Osteoblast (primary cell): ENCODE measurements at regions not wholly inside any gene's neighbourhood (a gene's known extent, or its start where the extent isn't known, plus 50 kb on each side); places are given as distances from the start of the nearest gene placed in this dataset.
"Not testable (repeated sequence)": the region's sequence is repeated elsewhere in the genome, so short reads cannot be mapped to it uniquely, and the experiment has no call there.

Source experiments
- DNase-seq: peaks from one replicate; pipeline ENCODE4 v3.0.0; 2011; ENCODE audit warnings: low spot score, mixed read lengths; ENCODE audit not compliant: insufficient read length; ENCODE audit errors: missing footprints
- H2AFZ ChIP-seq: 2 replicates; pipeline ENCODE4 v1.6.0; 2011; ENCODE audit warnings: mild to moderate bottlenecking, low read length
- H3K27ac ChIP-seq: 2 replicates; pipeline ENCODE4 v1.5.1; 2011; ENCODE audit warnings: mild to moderate bottlenecking, low read depth, low read length, moderate library complexity
- H3K27me3 ChIP-seq: 2 replicates; pipeline ENCODE4 v1.6.0; 2012; ENCODE audit warnings: mild to moderate bottlenecking, control low read depth, inconsistent platforms, low read length, moderate library complexity; ENCODE audit not compliant: insufficient read depth
- H3K36me3 ChIP-seq: 2 replicates; pipeline ENCODE4 v1.5.1; 2011; ENCODE audit warnings: mild to moderate bottlenecking, low read length, control low read depth, moderate library complexity; ENCODE audit not compliant: insufficient read depth
- H3K4me1 ChIP-seq: 2 replicates; pipeline ENCODE4 v1.5.1; 2011; ENCODE audit warnings: mild to moderate bottlenecking, low read length, control low read depth, moderate library complexity; ENCODE audit not compliant: insufficient read depth
- H3K4me2 ChIP-seq: 2 replicates; pipeline ENCODE4 v1.6.0; 2011; ENCODE audit warnings: mild to moderate bottlenecking, low read length; ENCODE audit not compliant: insufficient read depth
- H3K4me3 ChIP-seq: fragments of 200-600 bp; sonication (generic); 3 replicates; pipeline ENCODE4 v1.5.1; 2012; ENCODE audit warnings: mild to moderate bottlenecking, low read length, inconsistent platforms; ENCODE audit not compliant: insufficient read depth
- H3K79me2 ChIP-seq: 2 replicates; pipeline ENCODE4 v1.6.0; 2012; ENCODE audit warnings: mild to moderate bottlenecking, low read length, control low read depth, inconsistent platforms; ENCODE audit not compliant: insufficient read depth
- H3K9me3 ChIP-seq: 2 replicates; pipeline ENCODE4 v1.5.1; 2011; ENCODE audit warnings: low read depth, low read length, control low read depth
- H4K20me1 ChIP-seq: 2 replicates; pipeline ENCODE4 v1.6.0; 2012; ENCODE audit warnings: mild to moderate bottlenecking, low read length, control low read depth; ENCODE audit not compliant: insufficient read depth
- TF ChIP-seq, protein P1 (sequence below): IDR thresholded peaks from 2 replicates; pipeline ENCODE4 v1.5.1; 2011; ENCODE audit warnings: mild to moderate bottlenecking, low read depth, low read length, moderate library complexity; ENCODE audit errors: extremely low read depth

DNA sequence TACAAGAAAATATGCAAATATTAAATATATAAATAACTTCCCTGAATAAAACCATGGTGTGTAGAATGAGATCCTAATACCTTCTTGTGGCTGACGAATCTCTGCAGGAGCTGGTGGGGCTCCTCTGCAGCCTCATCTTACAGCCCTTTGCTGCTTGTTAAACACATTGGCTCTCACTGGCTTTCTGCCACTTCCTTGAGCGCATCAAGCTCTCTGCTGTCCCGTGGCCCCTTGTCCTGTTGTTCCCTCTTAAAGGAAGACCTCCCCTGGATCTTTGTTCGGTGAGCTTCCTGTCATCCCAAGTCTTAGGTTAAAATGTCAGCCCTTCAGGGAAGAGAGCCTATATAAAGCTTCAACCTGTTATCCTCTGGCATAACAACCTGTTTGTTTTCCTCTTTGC, 519.6 kb downstream of the DOK5 start:
- H3K4me2 ChIP-seq, result no peak overlapping the region
- no peak overlapping the region for H3K27ac ChIP-seq
- H3K9me3 ChIP-seq, result no peaks in the 10 kb centered on the region
- TF ChIP-seq, protein P1, sequence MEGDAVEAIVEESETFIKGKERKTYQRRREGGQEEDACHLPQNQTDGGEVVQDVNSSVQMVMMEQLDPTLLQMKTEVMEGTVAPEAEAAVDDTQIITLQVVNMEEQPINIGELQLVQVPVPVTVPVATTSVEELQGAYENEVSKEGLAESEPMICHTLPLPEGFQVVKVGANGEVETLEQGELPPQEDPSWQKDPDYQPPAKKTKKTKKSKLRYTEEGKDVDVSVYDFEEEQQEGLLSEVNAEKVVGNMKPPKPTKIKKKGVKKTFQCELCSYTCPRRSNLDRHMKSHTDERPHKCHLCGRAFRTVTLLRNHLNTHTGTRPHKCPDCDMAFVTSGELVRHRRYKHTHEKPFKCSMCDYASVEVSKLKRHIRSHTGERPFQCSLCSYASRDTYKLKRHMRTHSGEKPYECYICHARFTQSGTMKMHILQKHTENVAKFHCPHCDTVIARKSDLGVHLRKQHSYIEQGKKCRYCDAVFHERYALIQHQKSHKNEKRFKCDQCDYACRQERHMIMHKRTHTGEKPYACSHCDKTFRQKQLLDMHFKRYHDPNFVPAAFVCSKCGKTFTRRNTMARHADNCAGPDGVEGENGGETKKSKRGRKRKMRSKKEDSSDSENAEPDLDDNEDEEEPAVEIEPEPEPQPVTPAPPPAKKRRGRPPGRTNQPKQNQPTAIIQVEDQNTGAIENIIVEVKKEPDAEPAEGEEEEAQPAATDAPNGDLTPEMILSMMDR, result no peak
- no peak for DNase-seq
- no peaks in the 10 kb centered on the region for H3K27me3 ChIP-seq
- H2AFZ ChIP-seq, result no peak overlapping the region
- H3K79me2 ChIP-seq, result no peaks in the 10 kb centered on the region
- H3K4me3 ChIP-seq, result no peak overlapping the region
- no peaks in the 10 kb centered on the region for H3K36me3 ChIP-seq
- H4K20me1 ChIP-seq, result no peaks in the 10 kb centered on the region
- H3K4me1 ChIP-seq, result no peaks in the 10 kb centered on the region

DNA sequence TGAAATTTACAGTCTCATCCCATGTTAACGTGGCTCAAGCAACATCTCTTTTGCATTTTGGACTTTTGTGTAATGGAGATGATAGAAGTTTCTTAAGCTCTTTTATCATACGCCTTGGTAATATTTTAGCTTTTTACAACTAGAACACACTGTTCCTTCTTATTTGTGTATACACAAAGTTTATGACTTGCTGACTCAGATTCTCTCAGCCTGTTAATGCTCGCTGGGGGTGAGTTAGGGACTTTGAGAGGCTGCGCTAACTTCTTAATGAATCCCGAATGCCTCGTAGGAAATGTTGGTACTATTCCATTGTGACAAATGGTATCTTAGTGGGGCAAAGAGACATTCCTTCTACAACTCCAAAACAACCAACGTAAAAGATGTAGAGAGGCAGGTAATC, 509.7 kb downstream of the DOK5 start:
- H3K27me3 ChIP-seq, result no peaks in the 10 kb centered on the region
- no peaks in the 10 kb centered on the region for H3K9me3 ChIP-seq
- H3K4me3 ChIP-seq, result no peak overlapping the region
- no peaks in the 10 kb centered on the region for H3K4me1 ChIP-seq
- no peaks in the 10 kb centered on the region for H3K36me3 ChIP-seq
- no peak overlapping the region for H2AFZ ChIP-seq
- no peak overlapping the region for H3K27ac ChIP-seq
- TF ChIP-seq, protein P1, result no peak
- no peak overlapping the region for H3K4me2 ChIP-seq
- no peaks in the 10 kb centered on the region for H4K20me1 ChIP-seq
- no peak for DNase-seq
- no peaks in the 10 kb centered on the region for H3K79me2 ChIP-seq

DNA sequence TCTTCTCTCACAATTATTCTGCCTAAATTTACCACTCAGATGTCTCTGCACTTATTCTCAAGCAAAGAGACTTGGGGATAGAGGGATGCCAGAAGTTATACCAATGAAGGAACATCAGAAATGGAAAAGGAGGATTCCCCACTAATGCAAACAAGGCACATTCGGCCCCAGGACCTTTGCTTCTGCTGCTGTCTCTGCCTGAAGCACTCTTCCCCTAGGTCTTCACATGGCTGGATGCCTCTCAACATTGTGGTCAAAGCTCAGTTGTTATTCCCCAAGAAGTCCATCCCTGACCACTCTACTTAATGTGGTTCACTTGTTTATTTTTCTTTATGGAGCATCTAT, 508.7 kb downstream of the DOK5 start:
- H4K20me1 ChIP-seq, result no peaks in the 10 kb centered on the region
- H3K4me1 ChIP-seq, result no peaks in the 10 kb centered on the region
- H3K27ac ChIP-seq, result no peak overlapping the region
- no peaks in the 10 kb centered on the region for H3K36me3 ChIP-seq
- no peaks in the 10 kb centered on the region for H3K27me3 ChIP-seq
- H3K79me2 ChIP-seq, result no peaks in the 10 kb centered on the region
- no peak overlapping the region for H2AFZ ChIP-seq
- no peak for DNase-seq
- no peaks in the 10 kb centered on the region for H3K9me3 ChIP-seq
- H3K4me2 ChIP-seq, result no peak overlapping the region
- TF ChIP-seq, protein P1, result no peak
- no peak overlapping the region for H3K4me3 ChIP-seq

DNA sequence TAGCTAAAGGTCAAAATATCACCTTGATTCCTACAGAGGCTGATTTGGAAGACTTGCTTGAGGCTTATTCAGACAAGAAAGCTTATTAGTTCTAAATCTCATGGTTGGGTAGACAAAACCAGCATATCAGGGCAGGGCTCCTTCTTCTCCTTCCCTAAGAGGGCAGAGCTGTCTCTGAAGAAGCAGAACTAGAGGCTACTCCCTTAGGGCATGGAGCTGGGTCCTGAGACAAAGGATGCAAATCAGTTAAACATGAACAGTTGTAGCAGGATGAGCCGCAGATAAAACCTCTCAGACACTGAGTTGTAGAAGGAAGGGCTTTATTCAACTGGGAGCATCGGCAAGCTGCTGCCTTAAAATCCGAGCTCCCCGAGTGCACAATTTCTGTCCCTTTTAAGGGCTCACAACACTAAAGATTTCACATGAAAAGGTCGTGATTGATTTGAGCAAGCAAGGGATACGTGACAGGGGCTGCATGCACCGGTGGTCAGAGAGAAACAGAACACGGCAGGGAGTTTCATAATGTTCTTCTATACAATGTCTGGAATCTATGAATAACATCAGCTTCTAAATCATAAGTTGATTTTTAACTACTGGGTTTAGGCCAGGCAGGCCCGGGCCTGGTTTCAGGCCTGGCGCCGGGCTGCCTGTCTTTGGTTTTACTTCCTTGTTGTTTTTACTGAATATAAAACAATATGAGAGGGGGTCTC, 508.2 kb downstream of the DOK5 start:
- not testable (repeated sequence) for H3K36me3 ChIP-seq, H3K4me1 ChIP-seq, H2AFZ ChIP-seq, H3K4me2 ChIP-seq, H3K4me3 ChIP-seq, H3K27me3 ChIP-seq, H3K27ac ChIP-seq, H4K20me1 ChIP-seq, DNase-seq, H3K9me3 ChIP-seq, H3K79me2 ChIP-seq
